ENCODE measurements at regions not wholly inside any gene's neighbourhood (a gene's known extent, or its start where the extent isn't known, plus 50 kb on each side); places are given as distances from the start of the nearest gene placed in this dataset.

DNA sequence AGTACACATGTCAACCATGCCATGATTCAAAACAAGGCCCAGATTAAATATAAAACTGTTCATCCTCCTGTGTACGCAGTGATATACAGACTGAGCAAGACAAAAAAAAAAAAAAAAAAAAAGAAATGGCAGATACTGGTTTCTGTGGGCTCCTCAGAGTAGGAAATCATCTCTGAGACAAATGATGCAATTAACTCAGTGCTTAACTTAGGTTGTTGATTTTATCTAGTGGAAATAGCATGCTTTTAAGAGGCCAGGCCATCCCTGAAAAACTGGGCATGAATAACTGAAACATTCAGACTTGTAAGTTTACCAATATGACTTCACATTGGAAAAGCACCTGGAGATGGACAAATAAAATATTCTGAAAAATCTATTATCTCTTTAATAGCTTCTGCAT lies 69.0 kb downstream of the DKK1 start:
- TF ChIP-seq, protein P1, sequence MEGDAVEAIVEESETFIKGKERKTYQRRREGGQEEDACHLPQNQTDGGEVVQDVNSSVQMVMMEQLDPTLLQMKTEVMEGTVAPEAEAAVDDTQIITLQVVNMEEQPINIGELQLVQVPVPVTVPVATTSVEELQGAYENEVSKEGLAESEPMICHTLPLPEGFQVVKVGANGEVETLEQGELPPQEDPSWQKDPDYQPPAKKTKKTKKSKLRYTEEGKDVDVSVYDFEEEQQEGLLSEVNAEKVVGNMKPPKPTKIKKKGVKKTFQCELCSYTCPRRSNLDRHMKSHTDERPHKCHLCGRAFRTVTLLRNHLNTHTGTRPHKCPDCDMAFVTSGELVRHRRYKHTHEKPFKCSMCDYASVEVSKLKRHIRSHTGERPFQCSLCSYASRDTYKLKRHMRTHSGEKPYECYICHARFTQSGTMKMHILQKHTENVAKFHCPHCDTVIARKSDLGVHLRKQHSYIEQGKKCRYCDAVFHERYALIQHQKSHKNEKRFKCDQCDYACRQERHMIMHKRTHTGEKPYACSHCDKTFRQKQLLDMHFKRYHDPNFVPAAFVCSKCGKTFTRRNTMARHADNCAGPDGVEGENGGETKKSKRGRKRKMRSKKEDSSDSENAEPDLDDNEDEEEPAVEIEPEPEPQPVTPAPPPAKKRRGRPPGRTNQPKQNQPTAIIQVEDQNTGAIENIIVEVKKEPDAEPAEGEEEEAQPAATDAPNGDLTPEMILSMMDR (IDR thresholded peaks at IDR 0.05): no peak
- Histone ChIP-seq H3K27me3 (ENCODE audit: insufficient read depth in 3 of 3, low read length in 2 of 3) (no peaks in the 10 kb centered on the region), H3K36me3 (ENCODE audit: insufficient read depth in 1 of 2, low read depth in 1 of 2) (no peaks in the 10 kb centered on the region), H3K27ac (no peak overlapping the region), H3K9me3 (no peaks in the 10 kb centered on the region), H3K4me3 (no peak overlapping the region), H3K4me1 (no peaks in the 10 kb centered on the region)
- ATAC-seq (no peak), DNase-seq (no peak)
- WGBS, 3 donors: 90 to 100% (median 92%) methylated on average over 1 of the region's 1 CpG
- intact Hi-C loops (cut with DNase I): no loop called here

DNA sequence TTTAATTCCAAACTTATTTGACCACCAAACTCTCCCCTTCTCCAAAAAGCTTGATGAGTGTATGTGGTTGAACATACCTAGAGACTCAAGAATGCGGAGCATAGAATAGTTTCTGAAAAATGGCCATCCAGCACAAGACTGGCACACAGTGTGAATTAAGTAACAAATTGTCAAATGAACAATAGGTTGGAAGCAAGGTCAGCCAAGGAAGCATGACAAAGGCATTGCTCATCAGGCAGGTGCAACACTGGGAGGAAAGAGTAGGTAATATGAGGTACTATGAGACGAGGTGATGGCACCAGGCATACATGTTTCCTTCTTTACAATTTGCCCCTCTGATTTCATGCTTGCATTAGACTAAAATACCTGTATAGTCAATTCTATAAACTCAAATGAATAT lies 73.7 kb downstream of the DKK1 start:
- Histone ChIP-seq H3K27me3 (ENCODE audit: insufficient read depth in 3 of 3, low read length in 2 of 3) (no peaks in the 10 kb centered on the region), H3K4me1 (no peaks in the 10 kb centered on the region), H3K36me3 (ENCODE audit: insufficient read depth in 1 of 2, low read depth in 1 of 2) (no peaks in the 10 kb centered on the region), H3K27ac (no peak overlapping the region), H3K4me3 (no peak overlapping the region), H3K9me3 (no peaks in the 10 kb centered on the region)
- 49 to 52% (median 49%) methylated on average over 2 of the region's 2 CpGs for WGBS, 3 donors
- intact Hi-C loops (cut with DNase I): no loop called here
- no peak for ATAC-seq
- TF ChIP-seq, protein P1 (IDR thresholded peaks at IDR 0.05): no peak
- DNase-seq: no peak

DNA sequence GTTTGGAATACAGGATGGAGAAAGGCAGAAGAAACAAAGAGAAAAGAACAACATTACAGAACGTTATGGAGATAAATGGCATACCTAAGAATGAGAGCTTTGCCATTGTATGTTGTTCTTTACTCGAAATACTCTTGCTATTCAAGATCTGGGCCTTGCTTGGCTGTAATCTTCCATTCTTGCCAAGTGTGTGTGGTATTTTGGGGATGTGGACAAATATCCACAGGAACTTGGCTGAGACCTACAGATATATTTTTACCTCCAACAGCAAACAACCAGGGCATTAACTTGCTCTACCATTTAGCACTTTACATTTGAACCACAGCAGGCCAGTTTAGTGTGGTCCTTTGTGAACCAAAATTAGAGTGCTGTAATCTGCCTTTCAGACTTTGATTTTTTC lies 76.3 kb downstream of the DKK1 start:
- Histone ChIP-seq H3K4me3 (no peak overlapping the region), H3K9me3 (no peaks in the 10 kb centered on the region), H3K27ac (no peak overlapping the region), H3K27me3 (ENCODE audit: insufficient read depth in 3 of 3, low read length in 2 of 3) (no peaks in the 10 kb centered on the region), H3K36me3 (ENCODE audit: insufficient read depth in 1 of 2, low read depth in 1 of 2) (no peaks in the 10 kb centered on the region), H3K4me1 (no peaks in the 10 kb centered on the region)
- 23 to 49% (median 36%) methylated on average over 2 of the region's 2 CpGs for WGBS, 3 donors
- ATAC-seq (no peak), DNase-seq (no peak)
- intact Hi-C loops (cut with DNase I): no loop called here
- TF ChIP-seq, protein P1 (IDR thresholded peaks at IDR 0.05): no peak

DNA sequence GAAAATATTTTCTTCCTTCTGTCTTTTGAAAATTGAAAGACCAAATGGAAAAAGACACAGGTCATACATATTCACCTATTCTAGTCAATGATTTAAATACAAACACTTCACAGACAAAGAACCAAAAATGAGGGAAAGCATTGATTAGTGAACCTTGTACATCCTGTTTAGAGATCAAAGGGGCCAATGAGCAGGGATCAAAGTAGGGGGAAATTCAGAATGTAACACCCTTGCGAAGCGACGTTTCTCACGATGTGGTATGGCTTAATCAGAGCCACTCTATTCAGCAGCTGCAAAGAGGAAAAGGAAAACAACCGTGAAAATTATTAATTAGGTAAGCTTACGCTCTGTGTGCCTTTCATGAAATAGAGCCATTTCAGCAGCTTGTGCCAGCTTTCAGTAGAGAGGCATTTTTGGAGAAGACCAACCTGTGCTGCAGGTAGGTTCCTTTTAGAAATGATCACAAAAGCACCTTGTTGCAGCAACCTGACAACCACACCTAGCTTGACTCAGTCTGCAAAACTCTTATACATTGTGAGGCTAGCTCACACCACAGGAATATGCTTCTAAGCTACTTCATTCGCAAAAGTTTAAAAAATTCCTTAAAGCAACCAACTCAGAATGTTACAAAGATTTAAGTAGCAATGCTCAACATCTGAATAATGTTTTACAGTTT lies 78.0 kb downstream of the DKK1 start:
- Histone ChIP-seq H3K9me3 (no peaks in the 10 kb centered on the region), H3K4me3 (no peak overlapping the region), H3K4me1 (no peaks in the 10 kb centered on the region), H3K27ac (no peak overlapping the region), H3K27me3 (ENCODE audit: insufficient read depth in 3 of 3, low read length in 2 of 3) (no peaks in the 10 kb centered on the region), H3K36me3 (ENCODE audit: insufficient read depth in 1 of 2, low read depth in 1 of 2) (no peaks in the 10 kb centered on the region)
- TF ChIP-seq, protein P1 (IDR thresholded peaks at IDR 0.05): no peak
- intact Hi-C loops (cut with DNase I): no loop called here
- WGBS, 3 donors: 33 to 43% (median 34%) methylated on average over 7 of the region's 7 CpGs
- ATAC-seq (no peak), DNase-seq (no peak)

DNA sequence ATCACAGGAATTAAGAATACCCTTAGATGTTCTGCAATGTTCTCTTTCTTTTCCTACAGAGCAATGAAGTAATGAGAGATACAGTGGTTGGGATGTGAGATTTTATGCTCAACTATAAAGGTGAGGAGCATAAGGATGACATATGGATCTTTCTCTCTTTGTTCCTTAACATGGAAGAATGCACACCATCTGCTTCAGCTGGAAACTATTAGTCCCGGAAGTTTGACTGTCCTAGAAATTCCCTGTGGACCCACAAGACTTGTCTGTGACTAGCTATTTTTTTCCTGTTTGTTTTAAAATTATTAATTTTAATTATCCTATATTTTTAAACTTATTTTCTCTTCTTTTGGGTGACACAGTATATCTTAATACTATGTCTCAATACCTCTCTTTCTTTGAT lies 80.2 kb downstream of the DKK1 start:
- no peaks in the 10 kb centered on the region for H3K36me3 ChIP-seq (ENCODE audit: insufficient read depth in 1 of 2, low read depth in 1 of 2)
- no peak overlapping the region for H3K4me3 ChIP-seq
- TF ChIP-seq, protein P1 (IDR thresholded peaks at IDR 0.05): no peak
- no peaks in the 10 kb centered on the region for H3K9me3 ChIP-seq
- no peaks in the 10 kb centered on the region for H3K4me1 ChIP-seq
- DNase-seq (no peak), ATAC-seq (no peak)
- intact Hi-C loops (cut with DNase I): no loop called here
- no peak overlapping the region for H3K27ac ChIP-seq
- H3K27me3 ChIP-seq (ENCODE audit: insufficient read depth in 3 of 3, low read length in 2 of 3): no peaks in the 10 kb centered on the region
- 23 to 38% (median 37%) methylated on average over 1 of the region's 1 CpG for WGBS, 3 donors
